K562 (cell line): ENCODE measurements at regions not wholly inside any gene's neighbourhood (a gene's known extent, or its start where the extent isn't known, plus 50 kb on each side); places are given as distances from the start of the nearest gene placed in this dataset.
A peak's percentile ranks its signal among the peaks of the same experiment; 100 is the strongest.

Experiments
- ATAC-seq: fragments of 200-7000 bp; cut with Tn5 transposase; 3 replicates; pipeline ENCODE4 v1.9.1; 2020; ENCODE audit warnings: moderate library complexity
- BruUV-seq: library from RNA; stranded (reverse); fragments of 400-500 nt; replicated peaks from 2 replicates; lab custom pipeline; 2021; lab: Mats Ljungman, UMichigan
- CTCF ChIA-PET: fragments of 300-600 bp; formaldehyde crosslinking; extraction: SDS; loops from one replicate; lab custom pipeline; 2021; ENCODE audit warnings: low intra/inter-chr PET ratio; lab: Yijun Ruan, JAX
- POLR2A ChIA-PET: fragments of 300-600, 350-650 bp; sonication (Branson Sonifier 250); formaldehyde crosslinking; extraction: SDS; loops from one replicate; lab custom pipeline; 2021; ENCODE audit warnings: antibody characterized with exemption, inconsistent platforms; lab: Yijun Ruan, JAX
- DNase-seq, 4 experiments: peaks; one replicate each; pipeline versions ENCODE4 v3.0.0 to v3.0.0-alpha.2; 2011 to 2018; ENCODE audit warnings: low spot score in 3 of 4, mixed read lengths in 3 of 4; ENCODE audit errors: extremely low read depth in 1 of 4
- FAIRE-seq: peaks from 2 replicates; lab custom pipeline; 2011; peaks lifted over from hg19 to GRCh38; lab: Jason Lieb, UNC
- H2AFZ ChIP-seq: 2 replicates; pipeline ENCODE4 v1.6.0; 2011; ENCODE audit warnings: low read depth, low read length, control low read depth, inconsistent platforms
- H3K27ac ChIP-seq: fragments of 200-600 bp; 3 replicates; pipeline ENCODE4 v1.8.0; 2011; ENCODE audit warnings: low read depth, mild to moderate bottlenecking, control low read depth, inconsistent platforms, low read length, moderate library complexity, mixed read lengths; ENCODE audit errors: extremely low read depth
- H3K27me3 ChIP-seq, 2 experiments: fragments of 300-600 bp in 1 of 2; 2 replicates in 1 of 2; 3 replicates in 1 of 2; pipeline versions ENCODE4 v1.6.0 to v1.8.0; 2011; ENCODE audit warnings: inconsistent platforms in 2 of 2, low read length in 2 of 2, mild to moderate bottlenecking in 1 of 2, mixed read lengths in 1 of 2, moderate library complexity in 1 of 2; ENCODE audit not compliant: control insufficient read depth in 2 of 2, insufficient read depth in 2 of 2
- H3K36me3 ChIP-seq: fragments of 300-600 bp; 3 replicates; pipeline ENCODE4 v1.8.0; 2011; ENCODE audit warnings: mild to moderate bottlenecking, low read length, inconsistent platforms; ENCODE audit not compliant: control insufficient read depth, insufficient read depth
- H3K4me1 ChIP-seq, 2 experiments: fragments of 200-600 bp in 1 of 2; replicated peaks in 1 of 2; 2 replicates in 1 of 2; 3 replicates in 1 of 2; pipeline versions ENCODE4 v1.5.1 to v1.8.0; 2011; ENCODE audit warnings: inconsistent platforms in 2 of 2, low read length in 2 of 2, mild to moderate bottlenecking in 1 of 2, mixed read lengths in 1 of 2, moderate library complexity in 1 of 2; ENCODE audit not compliant: control insufficient read depth in 2 of 2, insufficient read depth in 2 of 2
- H3K4me2 ChIP-seq: 2 replicates; pipeline ENCODE4 v1.6.1; 2011; ENCODE audit warnings: low read length, control low read depth, inconsistent platforms, mixed read lengths; ENCODE audit not compliant: insufficient read depth
- H3K4me3 ChIP-seq: fragments of 200-600 bp; sonication (generic), shearing (Covaris generic); 2 replicates; pipeline ENCODE4 v1.5.1; 2016; ENCODE audit warnings: control low read depth, inconsistent platforms
- H3K79me2 ChIP-seq: fragments of 200-600 bp; 3 replicates; pipeline ENCODE4 v1.8.0; 2011; ENCODE audit warnings: low read length, inconsistent platforms; ENCODE audit not compliant: control insufficient read depth, insufficient read depth
- H3K9ac ChIP-seq, 2 experiments: 2 replicates each; pipeline versions ENCODE4 v1.6.0 to v1.6.1; 2011; ENCODE audit warnings: low read depth in 2 of 2, low read length in 2 of 2, control low read depth in 1 of 2, inconsistent platforms in 1 of 2, mild to moderate bottlenecking in 1 of 2, mixed read lengths in 1 of 2; ENCODE audit not compliant: insufficient read depth in 1 of 2
- H3K9me1 ChIP-seq: one replicate; pipeline ENCODE4 v1.6.0; 2011; ENCODE audit warnings: inconsistent platforms, mild to moderate bottlenecking, low read length, moderate library complexity; ENCODE audit not compliant: control insufficient read depth, insufficient read depth
- H3K9me3 ChIP-seq: replicated peaks from 2 replicates; pipeline ENCODE4 v1.5.1; 2011; ENCODE audit warnings: low read depth, low read length, inconsistent platforms; ENCODE audit not compliant: control insufficient read depth, insufficient read depth
- H4K20me1 ChIP-seq: replicated peaks from 2 replicates; pipeline ENCODE4 v1.6.1; 2011; ENCODE audit warnings: low read length, inconsistent platforms, mixed read lengths; ENCODE audit not compliant: control insufficient read depth, insufficient read depth
- BHLHE40 ChIP-seq: IDR thresholded peaks from 2 replicates; pipeline ENCODE4 v1.6.1; 2011; ENCODE audit warnings: low read length, improper control_type of control experiment
- CHD1 ChIP-seq: fragments of 200-600 bp; sonication (generic); IDR thresholded peaks from one replicate; pipeline ENCODE4 v1.6.1; 2012; ENCODE audit warnings: mild to moderate bottlenecking, moderate library complexity, low read length, inconsistent platforms
- GTF2E2 ChIP-seq: fragments of 200-800 bp; sonication (Bioruptor generic); IDR thresholded peaks from 2 replicates; pipeline ENCODE4 v1.6.1; 2016; ENCODE audit warnings: missing genetic modification characterization, missing compliant biosample characterization
- HEY1 ChIP-seq: fragments of 250-450 bp; sonication (Bioruptor Pico); IDR thresholded peaks from 2 replicates; pipeline ENCODE4 v1.5.0; 2020; ENCODE audit warnings: mild to moderate bottlenecking, moderate library complexity, borderline replicate concordance
- MEF2A ChIP-seq: IDR thresholded peaks from 2 replicates; pipeline ENCODE4 v1.6.1; 2011; ENCODE audit warnings: low read depth, mild to moderate bottlenecking, low read length, moderate library complexity; ENCODE audit not compliant: control insufficient read depth
- MEF2D ChIP-seq: conservative IDR thresholded peaks from 2 replicates; pipeline ENCODE4 v1.6.1; 2016; ENCODE audit warnings: low read depth, missing genetic modification characterization, missing compliant biosample characterization
- OTX1 ChIP-seq: fragments of 450-650 bp; formaldehyde crosslinking; IDR thresholded peaks from 2 replicates; pipeline ENCODE4 v1.4.0; 2022; ENCODE audit warnings: mild to moderate bottlenecking
- ZNF407 ChIP-seq: fragments of 450-650 bp; IDR thresholded peaks from 2 replicates; pipeline ENCODE4 v1.6.1; 2016; ENCODE audit warnings: low read depth
- WGBS: fragments of 100-300 bp; shearing (Covaris generic); methylation state at CpG from one replicate; pipeline ENCODE4 v1.1.6; 2016; ENCODE audit warnings: low coverage, mixed read lengths; ENCODE audit not compliant: insufficient coverage; ENCODE audit errors: missing lambda C conversion rate; 5-methylcytosine and 5-hydroxymethylcytosine counted together
- in situ Hi-C: fragments of 300-500 bp; cut with MboI; formaldehyde crosslinking; loops from 4 replicates; pipeline ENCODE4 v1.15.0; 2018; ENCODE audit warnings: inconsistent platforms, mixed read lengths
- intact Hi-C: fragments of 100-400 bp; cut with micrococcal nuclease; formaldehyde crosslinking; loops from 2 replicates; pipeline ENCODE4 v1.14.2; 2022

- Histone ChIP-seq H3K36me3 (no peaks in the 10 kb centered on the region), H2AFZ (no peak overlapping the region), H3K9me1 (no peaks in the 10 kb centered on the region), H3K4me1 (no peaks in the 10 kb centered on the region), H4K20me1 (no peaks in the 10 kb centered on the region), H3K9me3 (no peaks in the 10 kb centered on the region), H3K27ac (no peak overlapping the region), H3K79me2 (no peaks in the 10 kb centered on the region), H3K4me2 (no peak overlapping the region), H3K27me3 (no peaks in the 10 kb centered on the region), H3K4me3 (no peak overlapping the region), H3K9ac (no peak overlapping the region)
- POLR2A ChIA-PET, result no interaction called here
- CTCF ChIA-PET, result no interaction called here
- in situ Hi-C loops, result no loop called here
- intact Hi-C loops, result no loop called here
- no TSS peak for BruUV-seq
- 0% methylated on average over 4 of the region's 4 CpGs for WGBS
- ATAC-seq (no peak), FAIRE-seq (no peak), DNase-seq (peak in 1 of 4 experiments; percentile 5)
- TF ChIP-seq MEF2D (tag) (peak; percentile 82), CHD1 (no peak), GTF2E2 (no peak), HEY1 (CRISPR knock-in tag) (no peak), BHLHE40 (no peak), ZNF407 (no peak), OTX1 (CRISPR knock-in tag) (no peak), MEF2A (peak; percentile 64; the same call in 1 of the 2 replicates)
Measured at GRCh38 chr16:73771196-73772064, 525.2 kb upstream of the PSMD7 start.
